Activated CD8-positive, alpha-beta memory T cell treated with anti-CD3 and anti-CD28 coated beads for 1 hour (primary cell): ENCODE measurements at regions not wholly inside any gene's neighbourhood (a gene's known extent, or its start where the extent isn't known, plus 50 kb on each side); places are given as distances from the start of the nearest gene placed in this dataset.
"Not testable (repeated sequence)": the region's sequence is repeated elsewhere in the genome, so short reads cannot be mapped to it uniquely, and the experiment has no call there.

Experiments used
- DNase-seq, 2 donors: peaks; one replicate each; pipeline ENCODE4 v3.0.0-alpha.2; 2020; ENCODE audit warnings: low read depth in 1 of 2; ENCODE audit errors: extremely low read depth in 1 of 2

DNA sequence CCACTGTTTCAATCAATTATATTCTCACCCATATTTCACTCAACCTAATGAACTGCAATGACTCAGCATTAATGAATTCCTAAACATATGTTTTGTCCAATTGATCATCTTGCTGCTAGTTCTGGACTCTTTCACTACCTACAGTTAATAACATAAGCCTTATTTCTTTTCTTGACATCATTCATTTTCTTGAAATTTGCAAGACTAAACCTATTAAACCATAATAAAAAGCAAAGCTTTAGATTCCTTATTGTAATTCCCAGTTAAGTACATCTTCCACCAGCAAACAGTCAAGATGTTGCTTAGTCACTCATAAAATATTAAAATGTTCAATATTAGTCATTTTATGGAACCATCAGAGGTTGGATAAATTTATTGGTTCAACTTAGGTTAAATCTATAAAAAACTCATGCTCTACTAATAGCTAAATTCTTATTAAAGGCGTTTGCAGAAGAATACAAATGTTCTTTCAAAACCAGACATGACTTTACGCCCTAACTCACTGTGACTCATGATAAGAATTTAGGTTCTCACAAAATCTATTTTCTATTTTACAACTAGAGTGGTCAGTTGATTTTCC, 599.4 kb downstream of the RNF144A start:
- DNase-seq = no peak

- no peak for DNase-seq
Observed at GRCh38 chr2:7517088-7517487, 599.9 kb downstream of the RNF144A start.

- no peak for DNase-seq
Observed at GRCh38 chr2:7517851-7518250, 600.6 kb downstream of the RNF144A start.

GRCh38 chr2:7523481-7524120, 606.4 kb downstream of the RNF144A start:
- no peak for DNase-seq

DNA sequence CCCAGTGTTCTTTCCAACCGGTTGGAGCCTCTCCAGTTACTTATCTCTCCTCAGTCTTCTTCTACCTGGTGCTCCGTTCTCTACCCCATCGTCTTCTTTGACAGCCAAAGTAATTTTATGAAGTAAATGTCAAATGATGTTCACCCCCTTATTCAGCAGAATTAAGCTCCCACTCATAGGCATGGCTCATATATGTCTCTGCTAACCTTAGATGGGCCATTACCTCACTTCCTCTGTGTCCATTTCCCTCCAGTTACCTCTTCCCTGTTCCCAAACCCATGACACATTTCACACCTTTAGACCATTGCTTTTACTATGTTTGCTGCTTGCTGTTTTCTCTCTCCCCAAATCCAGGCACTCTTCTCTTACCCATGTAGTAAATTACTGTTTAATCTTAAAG, 607.0 kb downstream of the RNF144A start:
- no peak for DNase-seq

- DNase-seq = no peak
Observed at GRCh38 chr2:7525746-7526145, 608.5 kb downstream of the RNF144A start.

GRCh38 chr2:7527165-7527722, 610.0 kb downstream of the RNF144A start:
- DNase-seq = no peak

DNA sequence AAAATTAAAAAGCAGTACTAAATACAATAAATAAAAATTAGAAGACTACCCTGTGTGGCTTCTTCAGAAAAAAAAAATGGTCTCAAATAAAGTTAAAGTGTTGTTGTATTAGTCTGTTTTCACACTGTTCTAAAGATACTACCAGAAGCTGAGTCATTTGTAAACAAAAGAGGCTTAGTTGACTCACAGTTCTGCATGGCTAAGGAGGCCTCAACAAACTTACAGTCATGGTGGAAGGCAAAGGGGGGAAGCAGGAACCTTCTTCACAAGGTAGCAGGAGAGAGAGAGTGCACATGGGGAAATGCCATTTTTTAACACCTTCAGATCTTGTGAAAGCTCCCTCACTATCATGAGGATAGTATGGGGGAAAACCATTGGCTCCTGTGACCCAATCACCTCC, 612.8 kb downstream of the RNF144A start:
- no peak for DNase-seq

DNA sequence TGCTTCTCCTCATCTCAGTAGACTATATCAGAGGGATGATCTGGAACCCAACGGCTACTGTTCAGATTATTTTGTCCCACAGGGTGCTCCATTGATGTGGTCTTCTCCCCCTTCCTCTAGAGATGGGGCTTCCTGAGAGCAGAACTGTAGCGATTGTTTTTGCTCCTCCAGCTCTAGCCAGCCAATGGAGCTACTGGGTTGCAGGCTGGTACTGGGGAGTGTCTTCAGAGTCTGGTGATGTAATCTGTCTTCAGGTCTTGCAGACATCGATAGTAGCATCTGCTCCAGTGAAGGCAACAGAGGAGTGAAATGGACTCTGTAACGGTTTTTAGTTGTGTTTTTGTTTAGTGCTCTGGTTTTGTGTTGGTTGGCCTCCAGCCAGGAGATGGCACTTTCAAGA, 621.9 kb downstream of the RNF144A start:
- no peak for DNase-seq

- no peak for DNase-seq
Observed at GRCh38 chr2:7539760-7540159, 622.5 kb downstream of the RNF144A start.

GRCh38 chr2:7552825-7553570, 635.8 kb downstream of the RNF144A start:
- no peak for DNase-seq

DNA sequence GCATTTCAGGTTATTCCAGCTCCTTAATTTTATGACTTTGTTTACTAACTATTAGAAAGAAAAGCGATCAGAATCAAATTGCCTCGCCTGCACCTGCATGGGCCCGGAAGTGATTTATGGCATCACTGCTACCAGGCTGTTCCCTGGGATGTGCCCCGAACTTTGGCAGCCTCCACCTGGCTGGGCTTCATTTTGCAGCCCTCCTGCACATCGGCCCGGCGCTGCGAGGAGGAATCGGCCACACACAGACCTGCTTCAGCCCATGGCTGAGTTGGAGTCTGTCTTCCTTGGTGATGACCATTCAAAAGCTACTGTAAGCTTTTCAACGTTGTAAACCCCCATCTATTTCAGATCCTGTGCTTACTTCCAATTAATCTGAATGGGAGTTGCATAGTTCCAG, 638.0 kb downstream of the RNF144A start:
- no peak for DNase-seq

GRCh38 chr2:7557376-7557775, 640.2 kb downstream of the RNF144A start:
- DNase-seq = no peak

DNA sequence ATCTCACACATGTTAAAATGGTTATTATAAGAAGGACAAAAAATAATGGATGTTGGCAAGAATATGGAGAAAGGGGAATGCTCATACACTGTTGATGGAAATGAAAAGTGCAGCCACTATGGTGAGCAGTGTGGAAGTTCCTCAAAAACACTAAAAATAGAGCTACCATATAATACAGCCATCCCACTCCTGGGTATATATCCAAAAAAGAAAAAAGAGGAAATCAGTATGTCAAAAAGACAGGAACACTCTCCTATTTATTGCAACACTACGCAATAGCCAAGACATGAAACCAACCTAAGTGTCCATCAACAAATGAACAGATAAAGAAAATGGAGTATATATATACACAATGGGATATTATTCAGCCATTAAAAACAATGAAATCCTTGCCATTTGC, 642.6 kb downstream of the RNF144A start:
- no peak for DNase-seq

GRCh38 chr2:7566382-7566881, 649.2 kb downstream of the RNF144A start:
- no peak for DNase-seq

- not testable (repeated sequence) for DNase-seq
Observed at GRCh38 chr2:7567116-7567515, 649.9 kb downstream of the RNF144A start.

- peak; percentile 25 to 31 for DNase-seq
Observed at GRCh38 chr2:7567646-7568045, 650.4 kb downstream of the RNF144A start.

DNA sequence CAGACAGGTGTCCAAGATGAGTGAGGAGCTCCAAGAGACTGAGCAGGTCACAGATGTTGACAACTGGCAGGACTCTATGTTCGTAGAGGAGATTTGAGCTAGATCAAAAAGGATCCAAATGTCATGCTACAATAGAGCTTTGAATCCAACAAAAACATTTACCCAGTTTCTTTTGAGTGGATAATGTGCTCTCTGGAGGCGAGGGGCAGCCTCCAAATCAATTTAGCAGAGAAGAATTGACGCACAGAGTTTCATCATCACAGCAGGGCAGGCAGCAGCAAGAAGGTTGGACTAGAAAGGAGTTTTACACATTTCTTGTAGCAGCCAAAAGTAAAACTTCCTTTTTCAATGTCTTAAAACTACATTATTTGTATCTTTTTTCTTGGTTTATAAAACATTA, 653.0 kb downstream of the RNF144A start:
- no peak for DNase-seq

- no peak for DNase-seq
Observed at GRCh38 chr2:7571701-7572100, 654.5 kb downstream of the RNF144A start.

DNA sequence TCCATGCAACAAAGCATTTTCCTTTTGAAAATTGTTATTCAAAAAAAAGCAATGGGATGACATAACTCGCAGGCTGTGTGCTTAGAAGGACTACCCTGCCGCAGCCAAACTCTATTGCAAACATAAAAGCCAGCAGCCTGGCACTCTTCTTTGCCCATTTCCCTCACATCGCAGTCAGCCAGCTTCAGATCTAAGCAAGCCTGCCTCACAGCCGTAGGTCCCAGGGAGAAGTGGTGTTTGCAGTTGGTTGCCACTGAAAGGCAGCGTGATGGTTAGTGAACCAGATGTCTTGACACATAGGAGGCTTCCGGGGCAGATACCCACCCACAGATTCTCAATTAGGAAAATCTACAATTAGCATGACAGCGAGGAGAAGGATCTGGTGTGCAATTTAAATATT, 655.2 kb downstream of the RNF144A start:
- DNase-seq = no peak

DNA sequence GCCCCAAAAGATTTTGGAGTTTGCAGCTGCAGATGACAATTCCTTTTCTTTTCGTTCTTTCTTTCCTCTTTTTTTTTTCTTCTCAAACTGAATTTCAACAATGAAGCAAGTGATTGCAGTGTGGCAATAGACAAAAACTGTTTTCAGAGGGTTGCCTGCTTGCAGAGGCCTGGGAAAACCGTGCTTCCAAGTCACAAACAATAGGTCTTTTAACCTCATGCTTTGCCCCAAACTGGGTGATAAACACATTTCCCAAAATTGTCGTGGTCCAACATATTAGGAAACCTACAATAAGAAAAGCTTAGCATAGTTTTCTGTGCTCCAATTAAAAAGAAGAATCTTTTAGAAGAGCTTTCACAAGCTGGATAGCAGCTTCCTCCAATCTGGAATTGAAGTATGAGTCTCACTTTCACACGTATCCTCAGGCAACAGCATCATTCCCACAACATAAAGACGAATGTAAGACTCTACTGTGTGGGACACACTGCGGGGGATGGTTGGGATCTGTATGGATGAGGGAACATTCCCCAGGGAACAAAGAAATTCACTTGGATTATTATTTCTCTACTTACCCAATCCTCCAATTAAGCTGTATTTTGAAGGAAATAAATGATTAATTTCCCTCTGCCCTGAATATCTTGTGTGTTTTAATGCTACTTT, 656.1 kb downstream of the RNF144A start:
- DNase-seq = no peak
